Coronary artery (tissue), 2 donors: ENCODE measurements at regions not wholly inside any gene's neighbourhood (a gene's known extent, or its start where the extent isn't known, plus 50 kb on each side); places are given as distances from the start of the nearest gene placed in this dataset.

ENCODE experiments used
- DNase-seq: peaks from one replicate; pipeline ENCODE4 v3.0.0-alpha.2; 2017; ENCODE audit warnings: low spot score
- H3K27ac ChIP-seq, 2 donors: fragments of 200-600 bp; sonication (generic); one replicate each; pipeline ENCODE4 v1.5.1; 2016 to 2019
- H3K4me3 ChIP-seq: fragments of 200-600 bp; sonication (generic); 2 replicates; pipeline ENCODE4 v1.5.1; 2016; ENCODE audit warnings: mild to moderate bottlenecking, moderate library complexity
- CTCF ChIP-seq: fragments of 200-600 bp; sonication (generic); IDR thresholded peaks from one replicate; pipeline ENCODE4 v1.5.1; 2019; ENCODE audit warnings: antibody characterized with exemption

GRCh38 chr18:76672627-76673026, 149.7 kb upstream of the ZNF236 start:
- Histone ChIP-seq H3K27ac (no peak overlapping the region), H3K4me3 (no peak overlapping the region)
- DNase-seq: no peak
- TF ChIP-seq CTCF: no peak

- peak overlapping the region; percentile 9 for H3K4me3 ChIP-seq
- no peak for DNase-seq
- H3K27ac ChIP-seq: peak overlapping the region in 1 of 2 donors; percentile 41
- no peak for TF ChIP-seq CTCF
Observed at GRCh38 chr18:76670564-76671288, 151.6 kb upstream of the ZNF236 start.

GRCh38 chr18:76668546-76668945, 153.8 kb upstream of the ZNF236 start:
- TF ChIP-seq CTCF: no peak
- no peak for DNase-seq
- Histone ChIP-seq H3K27ac (no peak overlapping the region), H3K4me3 (no peak overlapping the region)

GRCh38 chr18:76668119-76668518, 154.2 kb upstream of the ZNF236 start:
- H3K27ac ChIP-seq: no peak overlapping the region
- no peak for DNase-seq
- no peak overlapping the region for H3K4me3 ChIP-seq
- TF ChIP-seq CTCF: no peak

GRCh38 chr18:76667603-76668002, 154.8 kb upstream of the ZNF236 start:
- no peak for TF ChIP-seq CTCF
- H3K4me3 ChIP-seq: no peak overlapping the region
- DNase-seq: no peak
- H3K27ac ChIP-seq: no peak overlapping the region

- no peak for DNase-seq
- Histone ChIP-seq H3K27ac (no peak overlapping the region), H3K4me3 (no peak overlapping the region)
- no peak for TF ChIP-seq CTCF
Observed at GRCh38 chr18:76662626-76663025, 159.7 kb upstream of the ZNF236 start.

- H3K27ac ChIP-seq: no peak overlapping the region
- no peak for TF ChIP-seq CTCF
- H3K4me3 ChIP-seq: no peak overlapping the region
- DNase-seq: no peak
Observed at GRCh38 chr18:76660571-76661192, 161.7 kb upstream of the ZNF236 start.
